ENCODE measurements at regions not wholly inside any gene's neighbourhood (a gene's known extent, or its start where the extent isn't known, plus 50 kb on each side); places are given as distances from the start of the nearest gene placed in this dataset.
"Not testable (repeated sequence)": the region's sequence is repeated elsewhere in the genome, so short reads cannot be mapped to it uniquely, and the experiment has no call there.

DNA sequence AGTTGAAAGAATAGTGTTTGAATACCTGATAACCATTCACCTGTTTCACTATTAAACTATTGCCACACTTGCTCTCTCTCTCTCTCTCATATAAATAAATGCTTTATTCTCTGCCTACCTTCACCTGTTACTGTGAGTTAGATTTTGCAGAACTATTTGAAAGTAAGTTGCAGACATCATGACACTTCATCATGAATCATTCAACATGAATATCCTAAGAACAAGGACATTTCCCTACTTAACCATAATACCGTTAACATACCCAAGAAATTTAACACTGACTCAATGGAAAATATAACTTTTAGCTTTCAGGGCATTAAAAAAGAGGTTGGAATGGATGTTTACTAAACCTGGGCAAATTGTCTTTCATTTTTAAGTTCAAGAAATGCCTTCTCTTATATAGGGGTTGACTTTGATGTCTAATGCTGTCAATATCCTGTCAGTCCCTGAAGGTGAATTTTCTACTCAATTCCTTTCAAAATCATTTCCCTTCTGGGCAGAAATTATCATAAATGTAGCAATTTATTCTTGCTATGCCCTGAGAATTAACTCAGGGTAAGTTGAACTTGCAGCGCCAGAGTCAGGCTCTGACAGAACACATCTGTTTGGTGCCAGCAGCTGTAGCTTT lies 582.6 kb upstream of the TLE4 start:
- Histone ChIP-seq H3K27ac (no peak overlapping the region), H3K9me3 (no peaks in the 10 kb centered on the region), H3K36me3 (no peaks in the 10 kb centered on the region), H3K27me3 (no peaks in the 10 kb centered on the region), H3K4me1 (no peaks in the 10 kb centered on the region), H3K4me3 (no peak overlapping the region)
- DNase-seq: no peak
- WGBS, 2 donors: 83 to 89% methylated on average over 2 of the region's 2 CpGs
- TF ChIP-seq POLR2AphosphoS5 (IDR thresholded peaks at IDR 0.05) (no peak), EP300 (IDR thresholded peaks at IDR 0.05) (no peak), POLR2A (IDR thresholded peaks at IDR 0.05) (no peak)
- TF ChIP-seq, protein P1, sequence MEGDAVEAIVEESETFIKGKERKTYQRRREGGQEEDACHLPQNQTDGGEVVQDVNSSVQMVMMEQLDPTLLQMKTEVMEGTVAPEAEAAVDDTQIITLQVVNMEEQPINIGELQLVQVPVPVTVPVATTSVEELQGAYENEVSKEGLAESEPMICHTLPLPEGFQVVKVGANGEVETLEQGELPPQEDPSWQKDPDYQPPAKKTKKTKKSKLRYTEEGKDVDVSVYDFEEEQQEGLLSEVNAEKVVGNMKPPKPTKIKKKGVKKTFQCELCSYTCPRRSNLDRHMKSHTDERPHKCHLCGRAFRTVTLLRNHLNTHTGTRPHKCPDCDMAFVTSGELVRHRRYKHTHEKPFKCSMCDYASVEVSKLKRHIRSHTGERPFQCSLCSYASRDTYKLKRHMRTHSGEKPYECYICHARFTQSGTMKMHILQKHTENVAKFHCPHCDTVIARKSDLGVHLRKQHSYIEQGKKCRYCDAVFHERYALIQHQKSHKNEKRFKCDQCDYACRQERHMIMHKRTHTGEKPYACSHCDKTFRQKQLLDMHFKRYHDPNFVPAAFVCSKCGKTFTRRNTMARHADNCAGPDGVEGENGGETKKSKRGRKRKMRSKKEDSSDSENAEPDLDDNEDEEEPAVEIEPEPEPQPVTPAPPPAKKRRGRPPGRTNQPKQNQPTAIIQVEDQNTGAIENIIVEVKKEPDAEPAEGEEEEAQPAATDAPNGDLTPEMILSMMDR (IDR thresholded peaks at IDR 0.05): no peak
- intact Hi-C loops (cut with DNase I): no loop called here

DNA sequence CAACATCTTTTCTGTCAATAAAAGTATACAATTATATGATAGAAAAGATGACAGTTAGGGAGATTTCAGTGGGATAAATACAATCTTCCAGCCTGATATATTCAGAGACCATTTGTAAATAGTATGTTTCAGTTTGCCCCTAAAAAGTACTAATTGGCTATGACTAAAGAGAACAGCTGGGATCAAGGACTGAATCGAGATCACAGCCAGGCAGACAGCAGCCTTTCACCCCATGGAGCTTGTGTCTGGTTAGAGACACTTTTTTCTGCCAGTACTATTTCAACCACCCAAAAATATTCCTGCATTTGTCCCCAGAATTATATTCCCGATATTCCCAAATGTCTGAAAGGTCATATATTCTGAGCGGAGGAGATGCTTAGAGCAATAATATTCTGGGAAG lies 577.3 kb upstream of the TLE4 start:
- no peaks in the 10 kb centered on the region for H3K27me3 ChIP-seq
- H3K4me1 ChIP-seq: no peaks in the 10 kb centered on the region
- 79 to 81% methylated on average over 3 of the region's 3 CpGs for WGBS, 2 donors
- no peaks in the 10 kb centered on the region for H3K36me3 ChIP-seq
- intact Hi-C loops (cut with DNase I): no loop called here
- H3K9me3 ChIP-seq: no peaks in the 10 kb centered on the region
- no peak overlapping the region for H3K27ac ChIP-seq
- DNase-seq: no peak
- no peak for TF ChIP-seq POLR2A (IDR thresholded peaks at IDR 0.05)
- no peak for TF ChIP-seq POLR2AphosphoS5 (IDR thresholded peaks at IDR 0.05)
- no peak for TF ChIP-seq EP300 (IDR thresholded peaks at IDR 0.05)
- TF ChIP-seq, protein P1 (IDR thresholded peaks at IDR 0.05): no peak
- H3K4me3 ChIP-seq: no peak overlapping the region

- intact Hi-C loops (cut with DNase I); H3K27me3 ChIP-seq; H3K4me3 ChIP-seq; DNase-seq; H3K4me1 ChIP-seq; H3K9me3 ChIP-seq; H3K27ac ChIP-seq; H3K36me3 ChIP-seq: not testable (repeated sequence)
- WGBS, 2 donors: 83 to 90% methylated on average over 2 of the region's 2 CpGs
Observed at GRCh38 chr9:78994974-78995373, 576.8 kb upstream of the TLE4 start.

- H3K27me3 ChIP-seq: no peaks in the 10 kb centered on the region
- H3K36me3 ChIP-seq: no peaks in the 10 kb centered on the region
- no peak overlapping the region for H3K27ac ChIP-seq
- no peak for DNase-seq
- H3K4me3 ChIP-seq: no peak overlapping the region
- intact Hi-C loops (cut with DNase I): no loop called here
- TF ChIP-seq EP300 (IDR thresholded peaks at IDR 0.05): no peak
- TF ChIP-seq POLR2AphosphoS5 (IDR thresholded peaks at IDR 0.05): no peak
- TF ChIP-seq, protein P1 (IDR thresholded peaks at IDR 0.05): no peak
- no peak for TF ChIP-seq POLR2A (IDR thresholded peaks at IDR 0.05)
- H3K9me3 ChIP-seq: no peaks in the 10 kb centered on the region
- no peaks in the 10 kb centered on the region for H3K4me1 ChIP-seq
Observed at GRCh38 chr9:78997296-78997695, 574.5 kb upstream of the TLE4 start.

GRCh38 chr9:79000230-79001002 lies 571.3 kb upstream of the TLE4 start:
- Histone ChIP-seq H3K4me3 (no peak overlapping the region), H3K36me3 (no peaks in the 10 kb centered on the region), H3K27me3 (no peaks in the 10 kb centered on the region), H3K4me1 (no peaks in the 10 kb centered on the region), H3K9me3 (no peaks in the 10 kb centered on the region), H3K27ac (no peak overlapping the region)
- intact Hi-C loops (cut with DNase I): no loop called here
- no peak for DNase-seq
- 34 to 62% methylated on average over 4 of the region's 4 CpGs for WGBS, 2 donors
- TF ChIP-seq EP300 (IDR thresholded peaks at IDR 0.05) (no peak), POLR2AphosphoS5 (IDR thresholded peaks at IDR 0.05) (no peak), POLR2A (IDR thresholded peaks at IDR 0.05) (no peak)
- TF ChIP-seq, protein P1 (IDR thresholded peaks at IDR 0.05): no peak
